CD14-positive monocyte (primary cell): ENCODE measurements at regions not wholly inside any gene's neighbourhood (a gene's known extent, or its start where the extent isn't known, plus 50 kb on each side); places are given as distances from the start of the nearest gene placed in this dataset.

ENCODE experiments used
- DNase-seq, 3 donors: peaks; one replicate each; pipeline ENCODE4 v3.0.0-alpha.2; 2011 to 2022
- H2AFZ ChIP-seq: 2 replicates; pipeline ENCODE4 v1.6.0; 2012; ENCODE audit warnings: mild to moderate bottlenecking, low read depth, low read length, inconsistent platforms; ENCODE audit not compliant: insufficient read depth, poor library complexity, severe bottlenecking
- H3K27ac ChIP-seq, 2 donors: 1 replicate in 1 of 2; 2 replicates in 1 of 2; pipeline ENCODE4 v1.5.1; 2012 to 2013; ENCODE audit warnings: low read length in 2 of 2, control low read depth in 1 of 2, inconsistent platforms in 1 of 2, low read depth in 1 of 2, mild to moderate bottlenecking in 1 of 2
- H3K27me3 ChIP-seq, 2 donors: one replicate each; pipeline versions ENCODE4 v1.6.0 to v1.6.1; 2011 to 2013; ENCODE audit warnings: low read length in 2 of 2; ENCODE audit not compliant: control insufficient read depth in 2 of 2, insufficient read depth in 2 of 2
- H3K36me3 ChIP-seq, 2 donors: replicated peaks in 1 of 2; 1 replicate in 1 of 2; 2 replicates in 1 of 2; pipeline versions ENCODE4 v1.5.1 to v1.6.1; 2012 to 2013; ENCODE audit warnings: low read length in 2 of 2, control low read depth in 1 of 2, inconsistent platforms in 1 of 2, mild to moderate bottlenecking in 1 of 2; ENCODE audit not compliant: insufficient read depth in 2 of 2, control insufficient read depth in 1 of 2
- H3K4me1 ChIP-seq, 2 donors: 1 replicate in 1 of 2; 2 replicates in 1 of 2; pipeline versions ENCODE4 v1.5.1 to v1.6.1; 2012 to 2013; ENCODE audit warnings: low read length in 2 of 2, control low read depth in 1 of 2, inconsistent platforms in 1 of 2, mild to moderate bottlenecking in 1 of 2, moderate library complexity in 1 of 2; ENCODE audit not compliant: insufficient read depth in 2 of 2, control insufficient read depth in 1 of 2
- H3K4me2 ChIP-seq: replicated peaks from 2 replicates; pipeline ENCODE3; 2012; ENCODE audit warnings: low read length, moderate library complexity, mild to moderate bottlenecking; ENCODE audit not compliant: poor library complexity, severe bottlenecking; ENCODE audit errors: extremely low read depth
- H3K4me3 ChIP-seq, 3 experiments: fragments of 200-600 bp in 1 of 3; sonication (generic) in 1 of 3; replicated peaks in 1 of 3; 1 replicate in 2 of 3; 2 replicates in 1 of 3; pipeline ENCODE4 v1.5.1; 2011 to 2013; ENCODE audit warnings: low read length in 3 of 3, mild to moderate bottlenecking in 3 of 3, control low read depth in 2 of 3, low read depth in 2 of 3, inconsistent platforms in 1 of 3, moderate library complexity in 1 of 3
- H3K79me2 ChIP-seq: 2 replicates; pipeline ENCODE4 v1.6.0; 2012; ENCODE audit warnings: mild to moderate bottlenecking, control low read depth, inconsistent platforms, low read length, moderate library complexity; ENCODE audit not compliant: insufficient read depth
- H3K9ac ChIP-seq: 2 replicates; pipeline ENCODE4 v1.6.0; 2017; ENCODE audit warnings: low read length, mild to moderate bottlenecking; ENCODE audit not compliant: insufficient read depth, poor library complexity, severe bottlenecking
- H3K9me3 ChIP-seq, 2 donors: replicated peaks in 1 of 2; 1 replicate in 1 of 2; 2 replicates in 1 of 2; pipeline versions ENCODE4 v1.5.1 to v1.6.1; 2012 to 2013; ENCODE audit warnings: low read length in 2 of 2, control low read depth in 1 of 2; ENCODE audit not compliant: control insufficient read depth in 1 of 2, insufficient read depth in 1 of 2
- H4K20me1 ChIP-seq: 2 replicates; pipeline ENCODE4 v1.6.0; 2012; ENCODE audit warnings: mild to moderate bottlenecking, low read length, control low read depth, moderate library complexity; ENCODE audit not compliant: insufficient read depth
- H3K27ac Mint-ChIP-seq, 7 donors: one replicate each; pipeline ENCODE4 v1.8.0; 2020; ENCODE audit warnings: mild to moderate bottlenecking in 7 of 7, mixed read lengths in 7 of 7, moderate library complexity in 6 of 7, inconsistent platforms in 2 of 7
- H3K27me3 Mint-ChIP-seq, 3 donors: one replicate each; pipeline ENCODE4 v1.8.0; 2021 to 2022; ENCODE audit warnings: low read depth in 3 of 3, mild to moderate bottlenecking in 3 of 3, mixed read lengths in 3 of 3, moderate library complexity in 3 of 3, inconsistent platforms in 1 of 3
- H3K36me3 Mint-ChIP-seq, 2 donors: one replicate each; pipeline ENCODE4 v1.8.0; 2020; ENCODE audit warnings: mixed read lengths in 2 of 2, inconsistent platforms in 1 of 2, mild to moderate bottlenecking in 1 of 2
- H3K4me1 Mint-ChIP-seq: one replicate; pipeline ENCODE4 v1.8.0; 2020; ENCODE audit warnings: mild to moderate bottlenecking, mixed read lengths
- H3K4me3 Mint-ChIP-seq, 2 donors: one replicate each; pipeline ENCODE4 v1.8.0; 2020; ENCODE audit warnings: mild to moderate bottlenecking in 2 of 2, mixed read lengths in 2 of 2, moderate library complexity in 1 of 2
- H3K9me3 Mint-ChIP-seq, 7 donors: one replicate each; pipeline ENCODE4 v1.8.0; 2020 to 2022; ENCODE audit warnings: mixed read lengths in 7 of 7, mild to moderate bottlenecking in 6 of 7, moderate library complexity in 6 of 7, inconsistent platforms in 2 of 7
- CTCF ChIP-seq: fragments of 200-600 bp; IDR thresholded peaks from one replicate; pipeline ENCODE4 v1.8.0; 2022; ENCODE audit warnings: antibody characterized with exemption, mild to moderate bottlenecking
- WGBS: methylation state at CpG from one replicate; pipeline ENCODE4 v1.1.5; 2013; ENCODE audit warnings: missing lambda C conversion rate; ENCODE audit not compliant: insufficient coverage; 5-methylcytosine and 5-hydroxymethylcytosine counted together
- intact Hi-C, 2 donors: fragments of 100-400 bp; cut with micrococcal nuclease; formaldehyde crosslinking; loops; one replicate each; pipeline versions ENCODE4 v1.15.0 to v1.15.1; 2023

- H4K20me1 ChIP-seq, result no peaks in the 10 kb centered on the region
- no peak for TF ChIP-seq CTCF
- peaks cover 0 to 5% (median 1%) of the 10 kb centered on the region in 3 donors for H3K27me3 Mint-ChIP-seq
- peak overlapping the region in 1 of 2 donors; percentile 64 for H3K4me3 Mint-ChIP-seq
- no peak overlapping the region for H3K9ac ChIP-seq
- peaks cover 0 to 5% of the 10 kb centered on the region in 2 donors for H3K9me3 ChIP-seq
- H3K27me3 ChIP-seq, result no peaks in the 10 kb centered on the region
- peaks cover 6 to 8% of the 10 kb centered on the region in 2 donors for H3K4me1 ChIP-seq
- H3K36me3 ChIP-seq, result no peaks in the 10 kb centered on the region
- no peaks in the 10 kb centered on the region for H3K79me2 ChIP-seq
- no peak for DNase-seq
- peaks cover 18% of the 10 kb centered on the region for H3K4me1 Mint-ChIP-seq
- H3K36me3 Mint-ChIP-seq, result no peaks in the 10 kb centered on the region
- H2AFZ ChIP-seq, result no peak overlapping the region
- H3K27ac Mint-ChIP-seq, result peak overlapping the region in 1 of 7 donors; percentile 25
- intact Hi-C loops, result no loop called here
- no peak overlapping the region for H3K4me2 ChIP-seq
- peaks cover 0 to 8% (median 2%) of the 10 kb centered on the region in 7 donors for H3K9me3 Mint-ChIP-seq
- 86% methylated on average over 1 of the region's 1 CpG for WGBS
- no peak overlapping the region for H3K4me3 ChIP-seq
- H3K27ac ChIP-seq, result no peak overlapping the region
These were observed 294.9 kb upstream of the CRY1 start for GRCh38 chr12:107388263-107388662.

- Histone ChIP-seq H3K4me3 (no peak overlapping the region), H3K4me1 (peaks cover 4 to 6% of the 10 kb centered on the region in 2 donors), H3K9me3 (peaks cover 0 to 5% of the 10 kb centered on the region in 2 donors), H3K79me2 (no peaks in the 10 kb centered on the region), H3K27ac (no peak overlapping the region), H3K4me2 (no peak overlapping the region), H4K20me1 (no peaks in the 10 kb centered on the region), H3K9ac (no peak overlapping the region), H3K27me3 (no peaks in the 10 kb centered on the region), H3K36me3 (no peaks in the 10 kb centered on the region), H2AFZ (no peak overlapping the region)
- Mint-ChIP-seq H3K4me3 (no peak overlapping the region), H3K27me3 (peaks cover 0 to 5% (median 1%) of the 10 kb centered on the region in 3 donors), H3K4me1 (peaks cover 16% of the 10 kb centered on the region), H3K36me3 (no peaks in the 10 kb centered on the region), H3K27ac (no peak overlapping the region), H3K9me3 (peaks cover 0 to 8% (median 2%) of the 10 kb centered on the region in 7 donors)
- DNase-seq, result no peak
- WGBS, result no CpG with 5 or more reads among the region's 2 CpGs
- no peak for TF ChIP-seq CTCF
- intact Hi-C loops, result no loop called here
These were observed 295.2 kb upstream of the PWP1 start for GRCh38 chr12:107390414-107390813.
